ENCODE measurements at regions not wholly inside any gene's neighbourhood (a gene's known extent, or its start where the extent isn't known, plus 50 kb on each side); places are given as distances from the start of the nearest gene placed in this dataset.
"Not testable (repeated sequence)": the region's sequence is repeated elsewhere in the genome, so short reads cannot be mapped to it uniquely, and the experiment has no call there.

GRCh38 chr13:61546911-61547310 lies 131.3 kb upstream of the PCDH20 start:
- TF ChIP-seq CTCF (IDR thresholded peaks at IDR 0.05; ENCODE audit: insufficient read depth, low read depth, low read length, missing control alignments), result no peak
- DNase-seq (ENCODE audit: low read depth), result no peak
- H3K4me3 ChIP-seq (ENCODE audit: low read length), result no peak overlapping the region

DNA sequence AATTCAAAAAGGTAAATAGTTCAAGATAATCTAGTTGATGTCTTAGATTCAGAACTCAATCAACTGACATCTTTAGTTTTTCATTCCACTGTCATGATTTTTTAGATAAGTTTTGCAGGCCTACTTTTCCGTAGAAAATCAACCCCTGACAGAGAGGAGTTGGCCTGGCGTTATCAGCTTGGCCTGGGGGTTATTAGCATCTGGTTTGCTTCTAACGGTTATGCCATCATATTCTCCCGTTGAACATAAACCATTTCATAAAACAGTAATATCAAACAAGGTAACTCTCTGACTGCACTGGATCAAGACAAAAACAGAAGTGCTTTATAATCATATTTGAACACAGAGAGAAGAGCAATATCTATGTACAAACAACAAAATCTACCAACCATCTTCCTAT lies 130.8 kb upstream of the PCDH20 start:
- no peak overlapping the region for H3K4me3 ChIP-seq (ENCODE audit: low read length)
- no peak for DNase-seq (ENCODE audit: low read depth)
- TF ChIP-seq CTCF (IDR thresholded peaks at IDR 0.05; ENCODE audit: insufficient read depth, low read depth, low read length, missing control alignments), result no peak

DNA sequence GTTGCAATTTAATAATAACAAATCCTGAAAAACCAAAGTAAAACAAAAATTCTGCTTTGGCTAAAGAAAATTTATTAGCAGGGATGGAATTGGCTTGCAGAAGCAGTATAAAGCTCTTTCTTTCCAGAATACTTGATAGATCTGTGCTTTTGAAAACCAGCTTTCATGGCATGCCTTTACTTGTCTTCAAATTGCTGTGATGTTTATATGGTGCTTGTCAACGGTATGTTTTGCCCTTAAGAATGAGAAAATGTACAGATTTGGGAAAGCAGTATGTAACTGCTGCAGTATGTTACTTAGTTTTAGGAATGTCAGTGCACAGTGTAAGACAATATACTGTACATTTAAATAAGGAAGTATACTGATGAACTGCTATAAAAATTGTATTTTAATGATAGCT lies 120.8 kb upstream of the PCDH20 start:
- H3K4me3 ChIP-seq (ENCODE audit: low read length), result no peak overlapping the region
- no peak for TF ChIP-seq CTCF (IDR thresholded peaks at IDR 0.05; ENCODE audit: insufficient read depth, low read depth, low read length, missing control alignments)
- peak; percentile 48 for DNase-seq (ENCODE audit: low read depth)

DNA sequence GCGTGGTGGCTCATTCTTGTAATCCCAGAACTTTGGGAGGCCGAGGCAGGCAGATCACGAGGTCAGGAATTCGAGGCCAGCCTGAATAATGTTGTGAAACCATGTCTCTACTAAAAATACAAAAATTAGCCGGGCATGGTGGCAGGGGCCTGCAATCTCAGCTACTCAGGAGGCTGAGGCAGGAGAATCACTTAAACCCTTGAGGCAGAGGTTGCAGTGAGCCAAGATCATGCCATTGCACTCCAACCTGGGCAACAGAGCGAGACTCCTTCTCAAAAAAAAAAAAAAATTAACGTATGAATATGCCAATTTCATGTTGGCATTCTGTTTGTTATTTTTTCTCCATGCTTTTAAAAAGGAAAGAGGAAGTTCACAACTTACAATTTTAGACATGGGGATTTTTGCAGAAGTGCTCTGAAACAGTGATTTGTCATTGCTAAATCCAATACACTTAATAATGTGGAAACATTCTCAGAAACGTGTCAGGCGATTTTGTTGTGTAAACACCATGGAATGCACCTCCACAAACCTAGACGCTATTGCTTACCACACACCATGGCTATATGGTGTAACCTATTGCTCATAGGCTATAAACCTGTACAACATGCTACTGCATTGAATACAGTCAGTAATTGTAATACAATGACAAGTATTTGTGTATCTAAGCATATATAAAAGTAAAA lies 115.9 kb upstream of the PCDH20 start:
- DNase-seq (ENCODE audit: low read depth), result peak; percentile 94
- TF ChIP-seq CTCF (IDR thresholded peaks at IDR 0.05; ENCODE audit: insufficient read depth, low read depth, low read length, missing control alignments), result no peak
- no peak overlapping the region for H3K4me3 ChIP-seq (ENCODE audit: low read length)

- not testable (repeated sequence) for DNase-seq (ENCODE audit: low read depth); H3K4me3 ChIP-seq (ENCODE audit: low read length)
Measured at GRCh38 chr13:61519214-61519613, 103.6 kb upstream of the PCDH20 start.

- H3K4me3 ChIP-seq (ENCODE audit: low read length), result no peak overlapping the region
- TF ChIP-seq CTCF (IDR thresholded peaks at IDR 0.05; ENCODE audit: insufficient read depth, low read depth, low read length, missing control alignments), result no peak
- no peak for DNase-seq (ENCODE audit: low read depth)
Measured at GRCh38 chr13:61508936-61509335, 93.3 kb upstream of the PCDH20 start.

GRCh38 chr13:61500176-61500575 lies 84.5 kb upstream of the PCDH20 start:
- DNase-seq (ENCODE audit: low read depth), result no peak
- TF ChIP-seq CTCF (IDR thresholded peaks at IDR 0.05; ENCODE audit: insufficient read depth, low read depth, low read length, missing control alignments), result no peak
- no peak overlapping the region for H3K4me3 ChIP-seq (ENCODE audit: low read length)

Measured in epithelial cell of esophagus (primary cell).